Calu3 (cell line): ENCODE measurements at regions not wholly inside any gene's neighbourhood (a gene's known extent, or its start where the extent isn't known, plus 50 kb on each side); places are given as distances from the start of the nearest gene placed in this dataset.

Source experiments
- BruUV-seq: library from RNA; stranded (reverse); fragments of 400-500 nt; replicated peaks from 2 replicates; lab custom pipeline; 2021; lab: Mats Ljungman, UMichigan
- CTCF ChIA-PET: fragments of 300-600 bp; sonication (Branson Sonifier 250); formaldehyde crosslinking; loops from one replicate; lab custom pipeline; 2022; ENCODE audit warnings: antibody characterized with exemption; lab: Charles Lee
- DNase-seq: peaks from one replicate; pipeline ENCODE4 v3.0.0; 2022
- H3K27ac Mint-ChIP-seq: one replicate; pipeline ENCODE4 v1.8.0; 2022; ENCODE audit warnings: mixed read lengths; ENCODE audit not compliant: unreplicated experiment
- H3K27me3 Mint-ChIP-seq: one replicate; pipeline ENCODE4 v1.8.0; 2022; ENCODE audit warnings: mixed read lengths; ENCODE audit not compliant: unreplicated experiment
- H3K36me3 Mint-ChIP-seq: one replicate; pipeline ENCODE4 v1.8.0; 2022; ENCODE audit warnings: mild to moderate bottlenecking, moderate library complexity, mixed read lengths; ENCODE audit not compliant: insufficient read depth, unreplicated experiment
- H3K4me1 Mint-ChIP-seq: one replicate; pipeline ENCODE4 v1.8.0; 2022; ENCODE audit warnings: mild to moderate bottlenecking, low read depth, mixed read lengths; ENCODE audit not compliant: unreplicated experiment
- H3K4me3 Mint-ChIP-seq: one replicate; pipeline ENCODE4 v1.8.0; 2022; ENCODE audit warnings: mild to moderate bottlenecking, low read depth, moderate library complexity, mixed read lengths; ENCODE audit not compliant: unreplicated experiment
- H3K9me3 Mint-ChIP-seq: one replicate; pipeline ENCODE4 v1.8.0; 2022; ENCODE audit warnings: low read depth, mixed read lengths; ENCODE audit not compliant: unreplicated experiment
- CTCF ChIP-seq: fragments of 200-600 bp; IDR thresholded peaks from one replicate; pipeline ENCODE4 v1.8.0; 2022; ENCODE audit warnings: antibody characterized with exemption; ENCODE audit not compliant: unreplicated experiment
- intact Hi-C: fragments of 100-400 bp; cut with micrococcal nuclease; formaldehyde crosslinking; loops from one replicate; pipeline ENCODE4 v1.10.0; 2022; ENCODE audit not compliant: unreplicated experiment

GRCh38 chr19:30878495-30878894, 470.7 kb downstream of the TSHZ3 start:
- DNase-seq: no peak
- Mint-ChIP-seq H3K27ac (no peak overlapping the region), H3K4me3 (no peak overlapping the region), H3K9me3 (peaks cover 9% of the 10 kb centered on the region), H3K27me3 (no peaks in the 10 kb centered on the region), H3K4me1 (no peaks in the 10 kb centered on the region), H3K36me3 (no peaks in the 10 kb centered on the region)
- CTCF ChIA-PET: no interaction called here
- BruUV-seq: no TSS peak
- TF ChIP-seq CTCF: no peak
- intact Hi-C loops: no loop called here

GRCh38 chr19:30877661-30878113, 471.5 kb downstream of the TSHZ3 start:
- intact Hi-C loops: no loop called here
- H3K27me3 Mint-ChIP-seq: no peaks in the 10 kb centered on the region
- H3K4me1 Mint-ChIP-seq: no peaks in the 10 kb centered on the region
- CTCF ChIA-PET: no interaction called here
- DNase-seq: no peak
- peaks cover 11% of the 10 kb centered on the region for H3K9me3 Mint-ChIP-seq
- TF ChIP-seq CTCF: no peak
- no peak overlapping the region for H3K27ac Mint-ChIP-seq
- BruUV-seq: no TSS peak
- no peaks in the 10 kb centered on the region for H3K36me3 Mint-ChIP-seq
- no peak overlapping the region for H3K4me3 Mint-ChIP-seq

- Mint-ChIP-seq H3K36me3 (no peaks in the 10 kb centered on the region), H3K4me1 (no peaks in the 10 kb centered on the region), H3K4me3 (no peak overlapping the region), H3K27ac (no peak overlapping the region), H3K27me3 (no peaks in the 10 kb centered on the region), H3K9me3 (peaks cover 22% of the 10 kb centered on the region)
- BruUV-seq: no TSS peak
- CTCF ChIA-PET: no interaction called here
- TF ChIP-seq CTCF: no peak
- intact Hi-C loops: no loop called here
- no peak for DNase-seq
These were observed 475.5 kb downstream of the TSHZ3 start for GRCh38 chr19:30873691-30874090.

- H3K9me3 Mint-ChIP-seq: peaks cover 24% of the 10 kb centered on the region
These were observed 476.2 kb downstream of the TSHZ3 start for GRCh38 chr19:30873003-30873402.

More at GRCh38 chr19:30873003-30873402, 476.2 kb downstream of the TSHZ3 start:
- no peaks in the 10 kb centered on the region for H3K27me3 Mint-ChIP-seq
- CTCF ChIA-PET: no interaction called here
- H3K36me3 Mint-ChIP-seq: no peaks in the 10 kb centered on the region
- no peaks in the 10 kb centered on the region for H3K4me1 Mint-ChIP-seq
- TF ChIP-seq CTCF: no peak
- DNase-seq: no peak
- intact Hi-C loops: no loop called here
- H3K27ac Mint-ChIP-seq: no peak overlapping the region
- BruUV-seq: no TSS peak
- no peak overlapping the region for H3K4me3 Mint-ChIP-seq
